Neural cell (in vitro differentiated cells): ENCODE measurements at regions not wholly inside any gene's neighbourhood (a gene's known extent, or its start where the extent isn't known, plus 50 kb on each side); places are given as distances from the start of the nearest gene placed in this dataset.

Source experiments
- H2AFZ ChIP-seq: fragments of 200-600, 300-800 bp; sonication (generic), shearing (Covaris generic); 2 replicates; pipeline ENCODE4 v1.6.0; 2014; ENCODE audit warnings: low read depth, mild to moderate bottlenecking, antibody characterized with exemption, low read length, moderate library complexity
- H3F3A ChIP-seq: fragments of 200-600 bp; shearing (Covaris generic); 2 replicates; pipeline ENCODE4 v1.6.1; 2016; ENCODE audit warnings: mild to moderate bottlenecking, moderate library complexity, mixed read lengths, antibody characterized with exemption, low read length; ENCODE audit not compliant: insufficient read depth, poor library complexity, severe bottlenecking
- H3K27ac ChIP-seq: fragments of 200-600, 300-800 bp; sonication (generic), shearing (Covaris generic); 2 replicates; pipeline ENCODE4 v1.5.1; 2014; ENCODE audit warnings: mild to moderate bottlenecking, low read length, moderate library complexity
- H3K27me3 ChIP-seq: fragments of 300-800, 200-600 bp; sonication (generic), shearing (Covaris generic); 2 replicates; pipeline ENCODE4 v1.6.0; 2014; ENCODE audit warnings: mild to moderate bottlenecking, low read depth, low read length, moderate library complexity; ENCODE audit not compliant: insufficient read depth
- H3K36me3 ChIP-seq: fragments of 300-800, 200-600 bp; sonication (generic), shearing (Covaris generic); 2 replicates; pipeline ENCODE4 v1.5.1; 2014; ENCODE audit warnings: mild to moderate bottlenecking, antibody characterized with exemption, low read length, moderate library complexity; ENCODE audit not compliant: insufficient read depth
- H3K4me2 ChIP-seq: fragments of 300-800, 200-600 bp; sonication (generic), shearing (Covaris generic); 2 replicates; pipeline ENCODE4 v1.6.0; 2014; ENCODE audit warnings: mild to moderate bottlenecking, low read length
- H3K4me3 ChIP-seq: fragments of 300-800, 200-600 bp; sonication (generic), shearing (Covaris generic); 2 replicates; pipeline ENCODE4 v1.5.1; 2014; ENCODE audit warnings: mild to moderate bottlenecking, low read length, moderate library complexity
- H3K79me2 ChIP-seq: fragments of 200-600 bp; shearing (Covaris generic); replicated peaks from 2 replicates; pipeline ENCODE4 v1.6.0; 2014; ENCODE audit warnings: mild to moderate bottlenecking, low read length, moderate library complexity; ENCODE audit not compliant: insufficient read depth
- H3K9ac ChIP-seq: fragments of 300-800, 200-600 bp; sonication (generic), shearing (Covaris generic); 2 replicates; pipeline ENCODE4 v1.6.1; 2016; ENCODE audit warnings: mild to moderate bottlenecking, low read length, mixed read lengths
- H3K9me2 ChIP-seq: fragments of 200-600 bp; shearing (Covaris generic); 2 replicates; pipeline ENCODE4 v1.6.1; 2016; ENCODE audit warnings: mild to moderate bottlenecking, low read length, mixed read lengths; ENCODE audit not compliant: insufficient read depth
- H3K9me3 ChIP-seq: fragments of 200-600, 300-800 bp; sonication (generic), shearing (Covaris generic); 2 replicates; pipeline ENCODE4 v1.6.1; 2016; ENCODE audit warnings: mild to moderate bottlenecking, mixed run types, low read length, moderate library complexity, mixed read lengths
- H4K20me1 ChIP-seq: fragments of 200-600 bp; shearing (Covaris generic); 2 replicates; pipeline ENCODE4 v1.6.1; 2016; ENCODE audit warnings: mild to moderate bottlenecking, mixed run types; ENCODE audit not compliant: insufficient read depth
- CTCF ChIP-seq: fragments of 450-650 bp; IDR thresholded peaks from 2 replicates; pipeline ENCODE4 v1.5.1; 2014; ENCODE audit warnings: antibody characterized with exemption, mild to moderate bottlenecking, moderate library complexity; ENCODE audit not compliant: poor library complexity, severe bottlenecking
- EP300 ChIP-seq: fragments of 450-650 bp; conservative IDR thresholded peaks from 2 replicates; pipeline ENCODE4 v1.6.1; 2014; ENCODE audit warnings: antibody characterized with exemption, mild to moderate bottlenecking, moderate library complexity; ENCODE audit not compliant: poor library complexity, severe bottlenecking
- EZH2 ChIP-seq: fragments of 200-600, 300-800 bp; shearing (Covaris generic), sonication (generic); IDR thresholded peaks from 2 replicates; pipeline ENCODE4 v1.6.1; 2014; ENCODE audit warnings: antibody characterized with exemption, low read length, borderline replicate concordance, mild to moderate bottlenecking; ENCODE audit not compliant: insufficient read depth, poor library complexity, severe bottlenecking
- MXI1 ChIP-seq: fragments of 450-650 bp; conservative IDR thresholded peaks from 2 replicates; pipeline ENCODE4 v1.6.1; 2014; ENCODE audit warnings: antibody characterized with exemption, mild to moderate bottlenecking; ENCODE audit not compliant: poor library complexity, severe bottlenecking
- POLR2AphosphoS5 ChIP-seq: IDR thresholded peaks from 2 replicates; pipeline ENCODE4 v1.6.1; 2012
- RAD21 ChIP-seq: fragments of 450-650 bp; conservative IDR thresholded peaks from 2 replicates; pipeline ENCODE4 v1.6.1; 2014; ENCODE audit warnings: antibody characterized with exemption, mild to moderate bottlenecking, moderate library complexity
- REST ChIP-seq: IDR thresholded peaks from 2 replicates; pipeline ENCODE4 v1.6.1; 2012; ENCODE audit warnings: borderline replicate concordance
- SMC3 ChIP-seq: fragments of 450-650 bp; conservative IDR thresholded peaks from 2 replicates; pipeline ENCODE4 v1.6.1; 2014; ENCODE audit warnings: antibody characterized with exemption, mild to moderate bottlenecking, moderate library complexity; ENCODE audit not compliant: poor library complexity
- TAF1 ChIP-seq: IDR thresholded peaks from 2 replicates; pipeline ENCODE4 v1.6.1; 2012; ENCODE audit warnings: low read depth

GRCh38 chr5:109531262-109531661 is 121.5 kb upstream of the PJA2 start:
- no peak overlapping the region for H3K4me2 ChIP-seq
- no peak overlapping the region for H3K27ac ChIP-seq
- no peak overlapping the region for H3K9ac ChIP-seq
- H3K4me3 ChIP-seq, result no peak overlapping the region
- no peak for TF ChIP-seq EP300
- no peak for TF ChIP-seq CTCF
- TF ChIP-seq REST, result no peak
- TF ChIP-seq RAD21, result no peak
- no peak for TF ChIP-seq EZH2
- TF ChIP-seq SMC3, result no peak
- TF ChIP-seq MXI1, result no peak
- no peaks in the 10 kb centered on the region for H4K20me1 ChIP-seq
- no peaks in the 10 kb centered on the region for H3K36me3 ChIP-seq
- no peaks in the 10 kb centered on the region for H3K79me2 ChIP-seq
- H2AFZ ChIP-seq, result no peak overlapping the region
- H3K9me3 ChIP-seq, result no peaks in the 10 kb centered on the region
- no peaks in the 10 kb centered on the region for H3F3A ChIP-seq
- H3K9me2 ChIP-seq, result no peaks in the 10 kb centered on the region
- H3K27me3 ChIP-seq, result no peaks in the 10 kb centered on the region

- Histone ChIP-seq H3K9ac (no peak overlapping the region), H3K27me3 (no peaks in the 10 kb centered on the region), H3K79me2 (no peaks in the 10 kb centered on the region), H2AFZ (no peak overlapping the region), H3F3A (no peaks in the 10 kb centered on the region), H4K20me1 (no peaks in the 10 kb centered on the region), H3K9me3 (no peaks in the 10 kb centered on the region), H3K36me3 (no peaks in the 10 kb centered on the region), H3K27ac (no peak overlapping the region), H3K4me3 (no peak overlapping the region), H3K4me2 (no peak overlapping the region), H3K9me2 (no peaks in the 10 kb centered on the region)
- no peak for TF ChIP-seq TAF1
- TF ChIP-seq EZH2, result no peak
- no peak for TF ChIP-seq CTCF
- no peak for TF ChIP-seq EP300
- TF ChIP-seq SMC3, result no peak
- TF ChIP-seq RAD21, result no peak
- no peak for TF ChIP-seq POLR2AphosphoS5
Observed at GRCh38 chr5:109529987-109530386, 120.2 kb upstream of the PJA2 start.
